CD4-positive, CD25-positive, alpha-beta regulatory T cell (primary cell): ENCODE measurements at regions not wholly inside any gene's neighbourhood (a gene's known extent, or its start where the extent isn't known, plus 50 kb on each side); places are given as distances from the start of the nearest gene placed in this dataset.

Experiments used
- ATAC-seq, 2 donors: fragments of 150-1000 bp; cut with Tn5 transposase; one replicate each; pipeline ENCODE4 v1.10.0; 2021; ENCODE audit warnings: low read depth in 2 of 2, moderate number of reproducible peaks in 2 of 2, moderate library complexity in 1 of 2
- DNase-seq, 3 donors: peaks; one replicate each; pipeline versions ENCODE4 v3.0.0 to v3.0.0-alpha.2; 2012 to 2022; ENCODE audit warnings: mixed read lengths in 1 of 3
- H3K27ac ChIP-seq: one replicate; pipeline ENCODE4 v1.7.0; 2013; ENCODE audit warnings: mild to moderate bottlenecking, low read length; ENCODE audit not compliant: insufficient read depth, poor library complexity, severe bottlenecking
- H3K27me3 ChIP-seq: one replicate; pipeline ENCODE4 v1.7.0; 2013; ENCODE audit warnings: low read length; ENCODE audit not compliant: control insufficient read depth, insufficient read depth
- H3K36me3 ChIP-seq: one replicate; pipeline ENCODE4 v1.7.0; 2013; ENCODE audit warnings: mild to moderate bottlenecking, low read length, moderate library complexity; ENCODE audit not compliant: control insufficient read depth, insufficient read depth
- H3K4me1 ChIP-seq: 2 replicates; pipeline ENCODE4 v1.7.0; 2013; ENCODE audit warnings: mild to moderate bottlenecking, low read length; ENCODE audit not compliant: insufficient read depth, control insufficient read depth, poor library complexity, severe bottlenecking
- H3K4me3 ChIP-seq: one replicate; pipeline ENCODE4 v1.7.0; 2013; ENCODE audit warnings: low read depth, mild to moderate bottlenecking, low read length, moderate library complexity
- H3K9me3 ChIP-seq, 2 experiments: 1 replicate in 1 of 2; 2 replicates in 1 of 2; pipeline ENCODE4 v1.7.0; 2013; ENCODE audit warnings: low read length in 2 of 2, mild to moderate bottlenecking in 1 of 2, moderate library complexity in 1 of 2; ENCODE audit not compliant: control insufficient read depth in 2 of 2
- H3K27ac Mint-ChIP-seq, 3 donors: one replicate each; pipeline ENCODE4 v1.8.0; 2020 to 2022; ENCODE audit warnings: mild to moderate bottlenecking in 3 of 3, mixed read lengths in 3 of 3, moderate library complexity in 2 of 3
- H3K27me3 Mint-ChIP-seq: one replicate; pipeline ENCODE4 v1.8.0; 2022; ENCODE audit warnings: mild to moderate bottlenecking, mixed read lengths
- H3K36me3 Mint-ChIP-seq: one replicate; pipeline ENCODE4 v1.8.0; 2020; ENCODE audit warnings: mixed read lengths
- H3K4me1 Mint-ChIP-seq, 4 donors: one replicate each; pipeline ENCODE4 v1.8.0; 2020 to 2022; ENCODE audit warnings: mixed read lengths in 4 of 4, mild to moderate bottlenecking in 1 of 4
- H3K4me3 Mint-ChIP-seq, 4 donors: one replicate each; pipeline ENCODE4 v1.8.0; 2020 to 2022; ENCODE audit warnings: mild to moderate bottlenecking in 4 of 4, mixed read lengths in 4 of 4, moderate library complexity in 3 of 4
- H3K9me3 Mint-ChIP-seq, 7 donors: one replicate each; pipeline ENCODE4 v1.8.0; 2020 to 2022; ENCODE audit warnings: mixed read lengths in 7 of 7, mild to moderate bottlenecking in 3 of 7, moderate library complexity in 2 of 7

GRCh38 chr12:97764700-97765099 lies 302.1 kb downstream of the RMST start:
- Mint-ChIP-seq H3K36me3 (no peaks in the 10 kb centered on the region), H3K4me3 (no peak overlapping the region), H3K4me1 (no peaks in the 10 kb centered on the region), H3K9me3 (peaks cover 0 to 20% (median 3%) of the 10 kb centered on the region in 7 donors), H3K27me3 (no peaks in the 10 kb centered on the region), H3K27ac (no peak overlapping the region)
- no peak for ATAC-seq
- Histone ChIP-seq H3K27ac (no peak overlapping the region), H3K9me3 (no peaks in the 10 kb centered on the region), H3K4me3 (no peak overlapping the region), H3K27me3 (no peaks in the 10 kb centered on the region), H3K4me1 (no peaks in the 10 kb centered on the region), H3K36me3 (no peaks in the 10 kb centered on the region)
- no peak for DNase-seq

GRCh38 chr12:97767347-97767746 lies 304.7 kb downstream of the RMST start:
- Histone ChIP-seq H3K4me1 (no peaks in the 10 kb centered on the region), H3K27me3 (no peaks in the 10 kb centered on the region), H3K36me3 (no peaks in the 10 kb centered on the region), H3K4me3 (no peak overlapping the region), H3K9me3 (no peaks in the 10 kb centered on the region), H3K27ac (no peak overlapping the region)
- Mint-ChIP-seq H3K27ac (no peak overlapping the region), H3K4me3 (no peak overlapping the region), H3K36me3 (no peaks in the 10 kb centered on the region), H3K9me3 (peaks cover 0 to 8% (median 3%) of the 10 kb centered on the region in 7 donors), H3K27me3 (no peaks in the 10 kb centered on the region), H3K4me1 (no peaks in the 10 kb centered on the region)
- ATAC-seq (no peak), DNase-seq (no peak)

GRCh38 chr12:97778111-97778510 lies 315.5 kb downstream of the RMST start:
- H3K27ac Mint-ChIP-seq: no peak overlapping the region
- H3K9me3 Mint-ChIP-seq: peaks cover 2 to 7% (median 5%) of the 10 kb centered on the region in 7 donors

GRCh38 chr12:97781342-97781741 lies 318.7 kb downstream of the RMST start:
- DNase-seq: no peak
- no peaks in the 10 kb centered on the region for H3K9me3 ChIP-seq
- H3K36me3 Mint-ChIP-seq: no peaks in the 10 kb centered on the region
- no peak overlapping the region for H3K4me3 Mint-ChIP-seq
- H3K27me3 ChIP-seq: no peaks in the 10 kb centered on the region
- H3K4me3 ChIP-seq: no peak overlapping the region
- no peaks in the 10 kb centered on the region for H3K4me1 Mint-ChIP-seq
- no peaks in the 10 kb centered on the region for H3K36me3 ChIP-seq
- no peak overlapping the region for H3K27ac ChIP-seq
- ATAC-seq: no peak
- no peak overlapping the region for H3K27ac Mint-ChIP-seq
- H3K27me3 Mint-ChIP-seq: no peaks in the 10 kb centered on the region
- H3K4me1 ChIP-seq: no peaks in the 10 kb centered on the region
- H3K9me3 Mint-ChIP-seq: peaks cover 0 to 9% (median 2%) of the 10 kb centered on the region in 7 donors

More at GRCh38 chr12:97778111-97778510, 315.5 kb downstream of the RMST start:
- H3K27me3 ChIP-seq: no peaks in the 10 kb centered on the region
- no peaks in the 10 kb centered on the region for H3K27me3 Mint-ChIP-seq
- H3K36me3 Mint-ChIP-seq: no peaks in the 10 kb centered on the region
- no peaks in the 10 kb centered on the region for H3K9me3 ChIP-seq
- DNase-seq: no peak
- H3K4me3 Mint-ChIP-seq: no peak overlapping the region
- H3K4me1 Mint-ChIP-seq: no peaks in the 10 kb centered on the region
- ATAC-seq: no peak
- H3K4me1 ChIP-seq: no peaks in the 10 kb centered on the region
- H3K4me3 ChIP-seq: no peak overlapping the region
- no peak overlapping the region for H3K27ac ChIP-seq
- no peaks in the 10 kb centered on the region for H3K36me3 ChIP-seq

GRCh38 chr12:97784904-97785303 lies 322.3 kb downstream of the RMST start:
- Histone ChIP-seq H3K4me1 (no peaks in the 10 kb centered on the region), H3K27me3 (no peaks in the 10 kb centered on the region), H3K36me3 (no peaks in the 10 kb centered on the region), H3K27ac (no peak overlapping the region), H3K4me3 (no peak overlapping the region), H3K9me3 (no peaks in the 10 kb centered on the region)
- H3K4me3 Mint-ChIP-seq: no peak overlapping the region
- H3K9me3 Mint-ChIP-seq: peaks cover 0 to 7% (median 2%) of the 10 kb centered on the region in 7 donors
- no peak overlapping the region for H3K27ac Mint-ChIP-seq
- H3K36me3 Mint-ChIP-seq: no peaks in the 10 kb centered on the region
- DNase-seq: no peak
- no peaks in the 10 kb centered on the region for H3K27me3 Mint-ChIP-seq
- no peak for ATAC-seq
- no peaks in the 10 kb centered on the region for H3K4me1 Mint-ChIP-seq

- ATAC-seq (no peak), DNase-seq (no peak)
- H3K36me3 ChIP-seq: no peaks in the 10 kb centered on the region
- no peaks in the 10 kb centered on the region for H3K27me3 ChIP-seq
- H3K36me3 Mint-ChIP-seq: no peaks in the 10 kb centered on the region
- no peak overlapping the region for H3K4me3 Mint-ChIP-seq
- peaks cover 0 to 22% (median 5%) of the 10 kb centered on the region in 7 donors for H3K9me3 Mint-ChIP-seq
- H3K4me3 ChIP-seq: no peak overlapping the region
- H3K9me3 ChIP-seq: no peaks in the 10 kb centered on the region
- no peaks in the 10 kb centered on the region for H3K27me3 Mint-ChIP-seq
- H3K4me1 ChIP-seq: no peaks in the 10 kb centered on the region
- H3K27ac Mint-ChIP-seq: no peak overlapping the region
- H3K4me1 Mint-ChIP-seq: no peaks in the 10 kb centered on the region
- H3K27ac ChIP-seq: no peak overlapping the region
Measured at GRCh38 chr12:97790281-97790680, 327.7 kb downstream of the RMST start.

- Histone ChIP-seq H3K9me3 (no peaks in the 10 kb centered on the region), H3K36me3 (no peaks in the 10 kb centered on the region), H3K4me1 (no peaks in the 10 kb centered on the region), H3K4me3 (no peak overlapping the region), H3K27ac (no peak overlapping the region), H3K27me3 (no peaks in the 10 kb centered on the region)
- Mint-ChIP-seq H3K36me3 (no peaks in the 10 kb centered on the region), H3K4me1 (no peaks in the 10 kb centered on the region), H3K27ac (no peak overlapping the region), H3K4me3 (no peak overlapping the region), H3K27me3 (no peaks in the 10 kb centered on the region), H3K9me3 (peaks cover 0 to 9% (median 5%) of the 10 kb centered on the region in 7 donors)
- no peak for ATAC-seq
- no peak for DNase-seq
Measured at GRCh38 chr12:97797473-97797872, 334.9 kb downstream of the RMST start.

- Histone ChIP-seq H3K27me3 (no peaks in the 10 kb centered on the region), H3K4me1 (no peaks in the 10 kb centered on the region), H3K9me3 (peaks cover 0 to 3% of the 10 kb centered on the region in 2 experiments), H3K4me3 (no peak overlapping the region), H3K27ac (no peak overlapping the region), H3K36me3 (no peaks in the 10 kb centered on the region)
- Mint-ChIP-seq H3K4me1 (no peaks in the 10 kb centered on the region), H3K27ac (no peak overlapping the region), H3K9me3 (peaks cover under 1 to 8% (median 3%) of the 10 kb centered on the region in 7 donors), H3K36me3 (no peaks in the 10 kb centered on the region), H3K4me3 (no peak overlapping the region), H3K27me3 (no peaks in the 10 kb centered on the region)
- ATAC-seq: no peak
- no peak for DNase-seq
Measured at GRCh38 chr12:97800561-97800960, 338.0 kb downstream of the RMST start.
